ENCODE measurements at regions not wholly inside any gene's neighbourhood (a gene's known extent, or its start where the extent isn't known, plus 50 kb on each side); places are given as distances from the start of the nearest gene placed in this dataset.

DNA sequence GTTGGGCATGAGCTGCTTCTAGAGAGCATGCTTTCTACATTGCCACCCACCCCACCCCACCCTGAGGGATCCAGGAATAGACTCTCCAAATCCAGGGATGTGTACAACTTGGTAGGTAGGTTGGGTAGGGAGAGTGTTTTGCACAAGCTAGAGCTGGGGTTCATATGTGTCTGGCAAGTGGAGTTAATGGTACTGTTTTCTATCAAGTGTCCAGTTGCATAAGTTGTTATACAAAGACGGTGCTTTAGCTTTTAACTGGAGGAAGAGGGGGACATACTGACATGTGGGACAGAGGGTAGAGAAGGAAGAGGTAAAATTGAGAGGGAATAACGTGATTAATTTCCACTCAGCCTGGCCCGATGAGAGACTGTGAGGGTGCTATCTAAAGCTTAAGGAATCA lies 51.0 kb upstream of the TNC start:
- Histone ChIP-seq H3K4me1 (replicated peaks in 1 of 2) (no peaks in the 10 kb centered on the region), H3K27ac (no peak overlapping the region), H3K4me3 (no peak overlapping the region)
- 67 to 100% (median 94%) methylated on average over 1 to 3 of the region's 3 CpGs; no CpG with 5 or more reads in 3 of the 10 experiments for WGBS, 10 experiments
- in situ Hi-C loops (cut with MboI; ENCODE audit: low pct_unique_long_range_greater_than_20kb in 2 of 9, low sequenced_read_pairs in 9 of 9, unreplicated experiment in 9 of 9): no loop called here
- ATAC-seq (replicated peaks in 6 of 8): no peak

DNA sequence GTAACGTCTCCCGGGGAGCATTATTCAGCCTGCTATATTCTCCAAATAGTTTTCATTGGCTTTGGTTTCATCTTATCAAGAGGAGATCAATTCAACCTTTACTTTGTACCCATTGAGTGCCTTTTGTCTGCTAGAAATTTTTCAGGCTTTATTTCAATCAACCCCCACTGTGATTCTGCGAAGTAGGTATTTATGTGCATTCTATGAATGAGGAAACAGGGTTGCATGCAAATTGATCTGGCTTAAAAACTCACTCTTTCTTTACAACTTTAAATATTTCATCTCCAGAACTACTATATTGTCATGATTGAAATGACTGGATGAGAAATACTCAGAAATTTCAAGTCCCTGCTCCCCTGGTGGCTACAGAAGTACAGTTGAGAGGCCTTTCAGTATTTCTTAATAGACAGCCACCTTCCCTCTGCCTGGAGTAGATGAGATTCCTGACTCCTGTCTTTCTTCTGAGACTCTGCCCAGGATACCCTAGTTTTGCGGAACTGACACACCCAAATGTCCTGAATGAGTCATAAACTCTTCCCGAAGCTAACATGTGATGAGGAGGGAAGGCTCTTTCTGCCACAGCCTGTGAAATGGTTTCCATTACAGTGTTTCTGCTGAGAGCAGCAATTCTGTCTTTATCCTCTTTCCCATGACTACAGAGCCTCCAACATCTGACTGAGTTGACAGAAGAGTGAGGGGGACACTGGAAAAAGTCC lies 52.6 kb upstream of the TNC start:
- no peak overlapping the region for H3K4me3 ChIP-seq
- WGBS, 10 experiments: 20 to 69% (median 49%) methylated on average over 1 to 5 of the region's 5 CpGs
- no peaks in the 10 kb centered on the region for H3K4me1 ChIP-seq (replicated peaks in 1 of 2)
- in situ Hi-C loops (cut with MboI; ENCODE audit: low pct_unique_long_range_greater_than_20kb in 2 of 9, low sequenced_read_pairs in 9 of 9, unreplicated experiment in 9 of 9): no loop called here
- ATAC-seq (replicated peaks in 6 of 8): peak; percentile 17 to 95 (median 48)
- no peak overlapping the region for H3K27ac ChIP-seq

DNA sequence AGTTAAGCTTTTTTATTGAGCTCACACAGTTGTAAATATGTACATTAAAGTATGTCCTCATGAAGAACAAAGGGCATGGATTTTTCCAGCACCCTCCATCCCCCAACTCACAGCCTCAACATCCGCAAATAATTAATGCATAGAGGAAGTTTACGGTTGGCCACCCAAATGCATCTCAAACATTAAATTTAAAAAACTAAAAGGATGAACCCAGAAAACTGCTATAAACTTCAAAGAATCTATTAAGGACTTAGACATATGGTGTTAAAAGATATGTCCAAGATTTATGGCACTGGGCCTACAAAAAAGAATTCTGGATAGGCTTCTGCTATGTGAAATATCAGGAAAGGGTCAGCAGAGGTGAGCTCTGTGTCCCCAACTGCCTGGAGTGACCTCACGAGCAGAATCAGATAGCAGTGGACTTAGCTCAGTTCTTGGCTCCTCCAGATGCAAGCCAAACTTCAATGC lies 54.0 kb upstream of the TNC start:
- in situ Hi-C loops (cut with MboI; ENCODE audit: low pct_unique_long_range_greater_than_20kb in 2 of 9, low sequenced_read_pairs in 9 of 9, unreplicated experiment in 9 of 9): no loop called here
- WGBS, 10 experiments: 62 to 100% (median 83%) methylated on average over 2 to 3 of the region's 3 CpGs; no CpG with 5 or more reads in 1 of the 10 experiments
- no peak overlapping the region for H3K4me3 ChIP-seq
- no peaks in the 10 kb centered on the region for H3K4me1 ChIP-seq (replicated peaks in 1 of 2)
- no peak for ATAC-seq (replicated peaks in 6 of 8)
- no peak overlapping the region for H3K27ac ChIP-seq

DNA sequence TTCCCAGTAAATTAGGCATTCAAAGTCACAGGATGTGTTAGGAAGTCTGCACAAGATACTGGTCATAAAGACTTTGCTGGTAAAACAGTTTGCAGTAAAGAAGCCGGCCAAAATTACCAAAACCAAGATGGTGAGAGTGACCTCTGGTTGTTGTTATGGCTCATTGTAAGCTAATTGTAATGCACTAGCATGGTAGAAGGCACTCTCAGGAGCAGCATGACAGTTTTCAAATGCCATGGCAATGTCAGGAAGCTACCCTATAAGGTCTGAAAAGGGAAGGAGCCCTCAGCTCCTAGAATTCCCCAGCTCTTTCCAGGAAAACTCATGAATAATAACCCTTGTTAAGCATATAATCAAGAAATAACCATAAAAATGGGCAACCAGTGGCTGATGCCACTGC lies 64.3 kb upstream of the TNC start:
- WGBS, 10 experiments: 43 to 100% (median 83%) methylated on average over 1 of the region's 1 CpG; no CpG with 5 or more reads in 3 of the 10 experiments
- no peak for ATAC-seq (replicated peaks in 6 of 8)
- Histone ChIP-seq H3K4me1 (replicated peaks in 1 of 2) (peaks cover 0 to 2% of the 10 kb centered on the region in 2 donors), H3K27ac (no peak overlapping the region), H3K4me3 (no peak overlapping the region)
- in situ Hi-C loops (cut with MboI; ENCODE audit: low pct_unique_long_range_greater_than_20kb in 2 of 9, low sequenced_read_pairs in 9 of 9, unreplicated experiment in 9 of 9): no loop called here

DNA sequence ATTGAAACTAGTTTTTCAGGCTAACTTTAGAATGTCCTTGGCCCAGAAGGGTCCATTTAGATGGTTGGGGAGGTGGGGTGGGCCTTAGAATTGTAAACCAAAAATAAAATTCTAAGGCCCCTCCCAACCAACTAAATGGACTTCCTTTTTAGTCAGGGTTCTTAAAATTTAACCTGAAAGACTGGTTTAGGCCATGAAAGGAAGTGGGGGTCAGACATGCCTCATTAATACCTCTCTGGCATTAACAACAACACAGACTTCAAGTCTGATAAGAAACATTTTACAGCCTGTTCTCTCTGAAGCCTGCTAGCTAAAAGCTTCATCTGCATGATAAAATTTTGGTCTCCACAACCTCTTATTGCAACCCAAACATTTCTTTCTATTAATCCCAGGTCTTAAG lies 65.5 kb upstream of the TNC start:
- H3K4me1 ChIP-seq (replicated peaks in 1 of 2): peaks cover 0 to 2% of the 10 kb centered on the region in 2 donors
- in situ Hi-C loops (cut with MboI; ENCODE audit: low pct_unique_long_range_greater_than_20kb in 2 of 9, low sequenced_read_pairs in 9 of 9, unreplicated experiment in 9 of 9): no loop called here
- no peak for ATAC-seq (replicated peaks in 6 of 8)
- H3K4me3 ChIP-seq: no peak overlapping the region
- no peak overlapping the region for H3K27ac ChIP-seq

DNA sequence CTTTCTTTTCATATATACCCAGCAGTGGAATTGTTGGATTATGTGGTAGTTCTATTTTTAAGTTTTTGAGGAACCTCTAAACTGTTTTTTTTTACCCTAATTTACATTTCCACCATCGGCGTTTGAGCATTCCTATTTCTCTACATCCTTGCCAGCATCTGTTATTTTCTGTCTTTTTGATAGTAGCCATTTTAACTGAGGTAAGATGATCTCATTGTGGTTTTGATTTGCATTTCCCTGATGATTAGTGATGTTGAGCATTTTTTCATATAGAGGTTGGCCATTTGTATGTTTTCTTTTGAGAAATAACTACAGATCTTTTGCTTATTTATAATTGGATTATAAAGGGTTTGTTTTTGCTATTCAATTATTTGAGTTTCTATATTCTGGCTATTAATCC lies 71.7 kb upstream of the TNC start:
- ATAC-seq (replicated peaks in 6 of 8): no peak
- 27 to 100% (median 82%) methylated on average over 1 to 2 of the region's 2 CpGs; no CpG with 5 or more reads in 1 of the 10 experiments for WGBS, 10 experiments
- Histone ChIP-seq H3K4me3 (no peak overlapping the region), H3K4me1 (replicated peaks in 1 of 2) (no peaks in the 10 kb centered on the region), H3K27ac (no peak overlapping the region)
- in situ Hi-C loops (cut with MboI; ENCODE audit: low pct_unique_long_range_greater_than_20kb in 2 of 9, low sequenced_read_pairs in 9 of 9, unreplicated experiment in 9 of 9): no loop called here

DNA sequence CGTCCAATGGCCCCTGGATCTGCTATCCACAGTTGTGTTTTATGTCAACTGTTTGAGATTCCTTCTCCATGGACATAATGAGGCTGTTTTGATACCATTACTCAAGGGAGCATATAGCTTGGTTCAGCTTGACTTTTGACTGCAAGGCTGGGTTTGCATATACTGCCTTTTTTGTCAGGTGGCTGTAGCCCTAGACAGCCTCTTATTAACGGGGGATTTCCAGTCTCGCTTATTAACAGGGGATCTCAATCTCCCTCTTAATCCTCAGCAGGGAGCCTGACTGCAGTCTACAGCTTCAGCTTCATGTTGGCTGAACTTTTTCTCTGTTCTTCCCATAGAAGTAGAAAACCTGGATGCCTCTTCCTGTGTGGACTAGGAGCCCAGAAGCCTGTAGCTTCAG lies 73.7 kb upstream of the TNC start:
- in situ Hi-C loops (cut with MboI; ENCODE audit: low pct_unique_long_range_greater_than_20kb in 2 of 9, low sequenced_read_pairs in 9 of 9, unreplicated experiment in 9 of 9): no loop called here
- no peak overlapping the region for H3K4me3 ChIP-seq
- no peaks in the 10 kb centered on the region for H3K4me1 ChIP-seq (replicated peaks in 1 of 2)
- WGBS, 10 experiments: 69 to 100% (median 90%) methylated on average over 1 to 3 of the region's 3 CpGs; no CpG with 5 or more reads in 1 of the 10 experiments
- ATAC-seq (replicated peaks in 6 of 8): no peak
- H3K27ac ChIP-seq: no peak overlapping the region

DNA sequence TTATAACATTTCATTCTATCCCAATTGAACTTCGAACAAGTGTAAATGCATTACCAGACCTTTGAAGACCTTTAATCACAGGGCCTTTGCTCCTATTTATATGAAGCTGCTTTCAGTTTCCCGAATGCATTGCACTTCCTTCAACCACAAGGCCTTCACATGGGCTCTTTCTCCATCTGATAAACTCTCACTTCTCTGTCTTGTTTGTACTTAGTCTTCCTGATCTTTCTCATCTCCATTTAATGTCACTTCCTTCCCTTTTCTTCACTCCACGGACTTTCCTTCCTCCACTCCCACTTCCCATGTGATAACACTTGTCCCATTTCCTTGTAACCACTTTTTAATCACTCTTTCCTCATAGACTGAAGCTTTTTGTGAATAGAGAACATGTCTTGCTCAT lies 74.3 kb upstream of the TNC start:
- no peaks in the 10 kb centered on the region for H3K4me1 ChIP-seq (replicated peaks in 1 of 2)
- ATAC-seq (replicated peaks in 6 of 8): no peak
- in situ Hi-C loops (cut with MboI; ENCODE audit: low pct_unique_long_range_greater_than_20kb in 2 of 9, low sequenced_read_pairs in 9 of 9, unreplicated experiment in 9 of 9): no loop called here
- H3K27ac ChIP-seq: no peak overlapping the region
- H3K4me3 ChIP-seq: no peak overlapping the region
- 42 to 91% (median 74%) methylated on average over 1 to 3 of the region's 3 CpGs for WGBS, 10 experiments

DNA sequence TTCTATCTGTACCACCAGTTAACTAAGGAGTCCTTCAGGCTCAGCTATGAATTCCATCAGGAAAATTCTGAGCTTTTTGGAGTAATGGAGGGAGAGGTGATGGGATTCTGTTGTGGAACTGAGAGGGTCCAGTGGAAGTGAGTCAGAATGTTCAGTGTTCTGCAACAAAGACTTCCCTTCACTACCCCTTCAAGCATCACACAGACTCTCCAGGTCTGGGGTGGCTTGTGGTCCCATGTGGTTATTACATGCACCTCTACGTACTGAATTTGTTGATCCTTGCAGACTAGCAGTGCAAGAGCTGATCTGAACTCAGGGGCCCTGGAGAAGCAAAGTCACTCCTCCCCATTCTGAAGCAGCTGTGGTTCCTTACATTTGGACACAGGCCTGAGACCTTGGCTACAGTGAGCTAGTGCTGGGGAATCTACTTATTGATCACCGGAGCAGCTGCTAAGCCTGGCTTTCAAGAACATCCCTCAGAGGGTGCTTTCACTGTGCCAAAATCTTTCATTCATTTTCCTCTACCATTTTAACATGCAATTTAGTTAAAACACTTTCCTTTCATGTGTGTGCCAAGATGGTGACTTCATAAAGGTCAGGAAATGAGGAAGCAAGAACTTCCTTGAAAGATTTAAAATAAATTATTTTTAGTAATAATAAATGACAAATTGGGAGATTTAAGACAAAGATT lies 75.0 kb upstream of the TNC start:
- Histone ChIP-seq H3K4me3 (no peak overlapping the region), H3K4me1 (replicated peaks in 1 of 2) (peaks cover 2 to 3% of the 10 kb centered on the region in 2 donors), H3K27ac (no peak overlapping the region)
- no peak for ATAC-seq (replicated peaks in 6 of 8)
- in situ Hi-C loops (cut with MboI; ENCODE audit: low pct_unique_long_range_greater_than_20kb in 2 of 9, low sequenced_read_pairs in 9 of 9, unreplicated experiment in 9 of 9): no loop called here
- WGBS, 10 experiments: 80 to 100% (median 85%) methylated on average over 1 to 2 of the region's 2 CpGs; no CpG with 5 or more reads in 4 of the 10 experiments

DNA sequence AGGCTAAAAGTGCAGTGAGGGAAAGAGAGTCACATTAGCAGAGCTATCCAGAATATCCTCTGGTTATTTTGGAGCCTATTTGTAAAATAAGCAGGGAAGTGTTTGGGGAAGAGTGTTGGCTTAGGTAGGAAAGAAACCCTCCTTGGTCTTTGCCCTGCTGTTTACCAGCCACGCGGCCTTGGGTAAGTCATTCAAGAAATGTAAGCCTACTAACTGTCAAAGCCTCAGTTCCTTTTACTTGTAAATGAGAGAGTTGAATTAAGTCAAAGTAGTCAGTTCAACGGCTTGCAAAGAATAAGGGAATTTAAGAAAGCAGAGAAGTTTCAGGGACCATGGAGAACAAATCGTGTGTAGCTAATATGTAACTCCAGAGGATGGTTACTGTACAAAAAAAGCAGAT lies 75.8 kb upstream of the TNC start:
- Histone ChIP-seq H3K4me1 (replicated peaks in 1 of 2) (peaks cover 5 to 7% of the 10 kb centered on the region in 2 donors), H3K4me3 (no peak overlapping the region), H3K27ac (no peak overlapping the region)
- ATAC-seq (replicated peaks in 6 of 8): no peak
- in situ Hi-C loops (cut with MboI; ENCODE audit: low pct_unique_long_range_greater_than_20kb in 2 of 9, low sequenced_read_pairs in 9 of 9, unreplicated experiment in 9 of 9): no loop called here
- WGBS, 10 experiments: 17 to 100% (median 67%) methylated on average over 1 to 4 of the region's 4 CpGs; no CpG with 5 or more reads in 1 of the 10 experiments

DNA sequence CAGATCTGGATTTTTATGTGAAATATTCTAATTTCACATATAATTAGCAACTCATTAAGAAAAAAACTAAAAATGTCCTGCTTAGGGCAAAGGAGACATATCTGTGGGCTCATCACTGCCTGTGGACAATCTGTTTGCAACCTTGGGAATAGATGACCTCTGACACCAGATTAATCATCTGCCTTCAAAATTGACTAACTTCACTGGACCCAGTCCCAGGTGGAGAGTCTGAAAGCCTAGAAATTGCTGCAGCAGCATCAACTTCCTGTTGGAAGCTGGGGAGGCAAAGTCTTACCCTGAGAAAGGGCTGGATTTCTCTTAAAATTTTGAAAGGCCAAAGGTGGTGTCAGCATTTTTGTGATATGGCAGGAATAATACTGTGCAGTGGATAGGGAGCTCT lies 76.3 kb upstream of the TNC start:
- in situ Hi-C loops (cut with MboI; ENCODE audit: low pct_unique_long_range_greater_than_20kb in 2 of 9, low sequenced_read_pairs in 9 of 9, unreplicated experiment in 9 of 9): no loop called here
- Histone ChIP-seq H3K27ac (no peak overlapping the region), H3K4me3 (no peak overlapping the region), H3K4me1 (replicated peaks in 1 of 2) (peaks cover 5 to 7% of the 10 kb centered on the region in 2 donors)
- no peak for ATAC-seq (replicated peaks in 6 of 8)

DNA sequence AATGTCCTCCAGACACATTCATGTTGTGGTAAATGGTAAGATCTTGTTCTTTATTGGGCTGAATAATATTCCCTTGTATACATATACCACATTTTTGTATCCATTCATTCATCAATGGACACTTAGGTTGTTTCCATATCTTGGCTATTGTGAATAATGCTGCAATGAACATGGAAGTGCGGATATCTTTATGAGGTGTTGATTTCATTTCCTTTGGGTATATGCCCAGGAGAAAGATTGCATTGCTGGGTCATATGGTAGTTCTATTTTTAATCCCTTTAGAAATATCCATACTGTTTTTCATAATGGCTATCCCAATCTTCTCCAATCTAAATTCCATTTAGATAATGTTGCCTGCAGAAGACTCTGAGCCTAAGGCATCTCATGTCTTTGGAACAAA lies 78.0 kb upstream of the TNC start:
- Histone ChIP-seq H3K27ac (no peak overlapping the region), H3K4me1 (replicated peaks in 1 of 2) (peaks cover 5 to 7% of the 10 kb centered on the region in 2 donors), H3K4me3 (no peak overlapping the region)
- WGBS, 10 experiments: 0 to 100% (median 96%) methylated on average over 1 of the region's 1 CpG; no CpG with 5 or more reads in 2 of the 10 experiments
- ATAC-seq (replicated peaks in 6 of 8): peak in 1 of 8 experiments; percentile 70
- in situ Hi-C loops (cut with MboI; ENCODE audit: low pct_unique_long_range_greater_than_20kb in 2 of 9, low sequenced_read_pairs in 9 of 9, unreplicated experiment in 9 of 9): no loop called here

DNA sequence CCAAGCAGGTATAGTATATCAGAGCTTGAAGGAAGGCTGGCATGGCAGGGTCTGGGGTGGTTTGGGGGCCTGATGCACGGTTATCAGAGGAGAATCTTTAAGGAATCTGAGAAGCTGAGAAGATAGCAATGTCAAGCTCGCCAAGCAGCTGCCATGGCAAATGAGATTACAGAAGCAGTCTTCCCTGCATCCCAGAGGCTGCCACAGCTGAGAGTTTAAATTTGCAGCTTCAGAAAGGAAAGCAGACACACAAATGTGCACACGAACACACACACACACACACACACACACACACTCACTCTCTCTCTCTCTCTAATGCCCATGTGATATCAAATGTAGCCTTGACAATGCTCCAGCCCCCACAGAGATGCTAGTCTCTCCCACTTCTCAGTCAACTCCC lies 79.0 kb upstream of the TNC start:
- in situ Hi-C loops (cut with MboI; ENCODE audit: low pct_unique_long_range_greater_than_20kb in 2 of 9, low sequenced_read_pairs in 9 of 9, unreplicated experiment in 9 of 9): no loop called here
- WGBS, 10 experiments: 57 to 100% (median 75%) methylated on average over 1 to 3 of the region's 3 CpGs; no CpG with 5 or more reads in 4 of the 10 experiments
- ATAC-seq (replicated peaks in 6 of 8): no peak
- peaks cover 5 to 7% of the 10 kb centered on the region in 2 donors for H3K4me1 ChIP-seq (replicated peaks in 1 of 2)
- H3K27ac ChIP-seq: no peak overlapping the region
- no peak overlapping the region for H3K4me3 ChIP-seq

Data from motor neuron (in vitro differentiated cells).